ENCODE measurements at regions not wholly inside any gene's neighbourhood (a gene's known extent, or its start where the extent isn't known, plus 50 kb on each side); places are given as distances from the start of the nearest gene placed in this dataset.
"Not testable (repeated sequence)": the region's sequence is repeated elsewhere in the genome, so short reads cannot be mapped to it uniquely, and the experiment has no call there.

- DNase-seq (ENCODE audit: low spot score) = no peak
Observed at GRCh38 chr7:65744406-65744805, 128.5 kb upstream of the VKORC1L1 start.

GRCh38 chr7:65746398-65746669 lies 126.5 kb upstream of the VKORC1L1 start:
- no peak for DNase-seq (ENCODE audit: low spot score)

- no peak for DNase-seq (ENCODE audit: low spot score)
Observed at GRCh38 chr7:65749039-65749438, 123.8 kb upstream of the VKORC1L1 start.

- DNase-seq (ENCODE audit: low spot score) = no peak
Observed at GRCh38 chr7:65749518-65749917, 123.4 kb upstream of the VKORC1L1 start.

- peak; percentile 97 for DNase-seq (ENCODE audit: low spot score)
Observed at GRCh38 chr7:65750511-65751344, 122.1 kb upstream of the VKORC1L1 start.

- not testable (repeated sequence) for DNase-seq (ENCODE audit: low spot score)
Observed at GRCh38 chr7:65754070-65754469, 118.8 kb upstream of the VKORC1L1 start.

GRCh38 chr7:65758991-65759390 lies 113.9 kb upstream of the VKORC1L1 start:
- DNase-seq (ENCODE audit: low spot score) = not testable (repeated sequence)

- DNase-seq (ENCODE audit: low spot score) = peak; percentile 19
Observed at GRCh38 chr7:65762712-65763111, 110.2 kb upstream of the VKORC1L1 start.

- not testable (repeated sequence) for DNase-seq (ENCODE audit: low spot score)
Observed at GRCh38 chr7:65763114-65763513, 109.8 kb upstream of the VKORC1L1 start.

GRCh38 chr7:65770473-65771225 lies 102.2 kb upstream of the VKORC1L1 start:
- peak; percentile 92 for DNase-seq (ENCODE audit: low spot score)

- not testable (repeated sequence) for DNase-seq (ENCODE audit: low spot score)
Observed at GRCh38 chr7:65771226-65771569, 101.7 kb upstream of the VKORC1L1 start.

GRCh38 chr7:65776677-65777076 lies 96.2 kb upstream of the VKORC1L1 start:
- DNase-seq (ENCODE audit: low spot score) = not testable (repeated sequence)

GRCh38 chr7:65789943-65790342 lies 82.9 kb upstream of the VKORC1L1 start:
- DNase-seq (ENCODE audit: low spot score) = not testable (repeated sequence)

- DNase-seq (ENCODE audit: low spot score) = not testable (repeated sequence)
Observed at GRCh38 chr7:65791788-65792187, 81.1 kb upstream of the VKORC1L1 start.

GRCh38 chr7:65792726-65793125 lies 80.1 kb upstream of the VKORC1L1 start:
- DNase-seq (ENCODE audit: low spot score) = not testable (repeated sequence)

GRCh38 chr7:65794671-65795391 lies 78.0 kb upstream of the VKORC1L1 start:
- not testable (repeated sequence) for DNase-seq (ENCODE audit: low spot score)

- DNase-seq (ENCODE audit: low spot score) = not testable (repeated sequence)
Observed at GRCh38 chr7:65795392-65795716, 77.5 kb upstream of the VKORC1L1 start.

- no peak for DNase-seq (ENCODE audit: low spot score)
Observed at GRCh38 chr7:65796205-65796604, 76.7 kb upstream of the VKORC1L1 start.

- DNase-seq (ENCODE audit: low spot score) = not testable (repeated sequence)
Observed at GRCh38 chr7:65797086-65797485, 75.8 kb upstream of the VKORC1L1 start.

- not testable (repeated sequence) for DNase-seq (ENCODE audit: low spot score)
Observed at GRCh38 chr7:65797566-65797965, 75.3 kb upstream of the VKORC1L1 start.

- DNase-seq (ENCODE audit: low spot score) = no peak
Observed at GRCh38 chr7:65798111-65799075, 74.5 kb upstream of the VKORC1L1 start.
